Caki2 (cell line): ENCODE measurements at regions not wholly inside any gene's neighbourhood (a gene's known extent, or its start where the extent isn't known, plus 50 kb on each side); places are given as distances from the start of the nearest gene placed in this dataset.
A peak's percentile ranks its signal among the peaks of the same experiment; 100 is the strongest.
"Not testable (repeated sequence)": the region's sequence is repeated elsewhere in the genome, so short reads cannot be mapped to it uniquely, and the experiment has no call there.

Source experiments
- DNase-seq: peaks from one replicate; pipeline ENCODE4 v3.0.0-alpha.2; 2015; ENCODE audit warnings: low read depth
- in situ Hi-C: cut with HindIII; loops from 2 replicates; pipeline ENCODE4 v1.10.0; 2016; ENCODE audit warnings: low sequenced_read_pairs, low pct_unique_long_range_greater_than_20kb, mixed read lengths

DNA sequence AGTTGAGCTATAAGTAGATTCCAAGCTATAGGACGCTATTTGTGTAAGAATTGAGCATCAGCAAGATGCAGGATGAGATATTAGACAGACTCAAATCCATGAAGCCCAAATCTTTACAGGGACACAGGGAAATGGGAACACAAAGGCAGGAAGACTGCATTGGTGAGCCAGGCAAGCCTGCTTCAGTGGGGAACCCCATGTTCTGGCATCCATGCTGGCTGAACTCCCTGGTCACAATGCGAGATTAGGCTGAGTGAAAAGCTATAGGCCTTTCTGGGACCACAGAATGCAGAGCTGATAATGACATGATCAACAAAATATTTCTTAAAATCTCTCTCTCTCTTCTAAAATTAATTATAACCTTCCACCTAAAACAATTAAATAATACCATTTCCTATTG, 170.5 kb downstream of the CDC14C start:
- in situ Hi-C loops = no loop called here
- DNase-seq = no peak

- no peak for DNase-seq
- in situ Hi-C loops = no loop called here
These were observed 175.4 kb downstream of the CDC14C start for GRCh38 chr7:49099587-49100326.

- in situ Hi-C loops, DNase-seq: not testable (repeated sequence)
These were observed 176.8 kb downstream of the CDC14C start for GRCh38 chr7:49100908-49101740.

DNA sequence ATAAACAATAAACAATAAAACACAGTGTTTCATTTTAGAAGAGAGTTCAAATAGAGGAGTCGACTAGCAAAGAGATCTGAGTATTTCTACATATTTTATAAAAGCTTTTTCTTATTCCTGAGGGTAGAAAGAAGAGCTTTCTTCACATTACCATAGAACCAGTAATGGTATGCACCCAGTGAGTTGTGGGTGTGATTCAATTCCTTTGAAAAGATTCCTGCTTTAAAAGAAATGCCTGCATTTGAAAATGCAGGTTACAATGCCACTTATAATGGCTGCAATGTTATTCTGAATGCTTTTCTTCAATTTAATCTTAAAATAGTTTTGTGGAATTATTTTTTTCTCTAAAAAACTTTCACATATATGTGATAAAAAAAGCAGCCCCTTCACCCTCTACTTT, 178.1 kb downstream of the CDC14C start:
- in situ Hi-C loops = no loop called here
- no peak for DNase-seq

DNA sequence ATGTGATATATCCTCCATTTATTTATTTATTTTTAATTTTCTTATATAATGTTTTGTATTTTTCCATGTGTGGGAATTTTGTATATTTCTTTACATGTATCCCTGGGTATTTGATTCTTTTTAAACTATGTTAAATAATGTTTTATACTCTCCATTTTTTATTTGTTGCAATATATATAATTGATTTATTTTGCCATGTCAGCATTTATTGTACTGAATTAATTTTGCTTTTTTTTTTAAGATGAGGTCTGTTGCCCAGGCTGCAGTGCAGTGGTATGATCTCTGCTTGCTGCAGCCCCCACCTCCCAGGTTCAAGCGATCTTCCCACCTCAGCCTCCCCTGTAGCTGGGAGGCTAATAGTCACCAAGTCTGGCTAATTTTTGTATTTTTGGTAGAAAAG, 187.4 kb downstream of the CDC14C start:
- in situ Hi-C loops = no loop called here
- no peak for DNase-seq

DNA sequence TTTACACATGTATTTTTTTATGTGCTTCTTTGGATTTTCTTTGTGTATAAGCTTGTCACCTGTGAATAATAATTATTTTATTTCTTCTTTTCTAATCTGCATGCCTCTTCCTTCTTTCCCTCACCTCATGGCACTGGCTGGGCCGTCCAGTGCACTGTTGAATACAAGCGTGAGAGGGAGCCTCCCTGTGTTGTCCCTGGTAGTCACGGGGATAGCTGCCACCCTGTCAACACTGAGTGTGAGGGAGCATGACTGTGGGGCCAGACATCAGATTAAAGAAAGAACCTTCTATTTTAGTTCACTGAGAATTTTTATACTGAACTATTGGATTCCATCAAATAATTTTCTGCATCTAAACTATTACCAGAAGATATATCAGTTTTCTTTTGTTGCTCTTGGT, 187.9 kb downstream of the CDC14C start:
- no peak for DNase-seq
- in situ Hi-C loops = no loop called here

- in situ Hi-C loops = no loop called here
- DNase-seq = no peak
These were observed 188.3 kb downstream of the CDC14C start for GRCh38 chr7:49112647-49113046.

- DNase-seq = no peak
These were observed 195.4 kb downstream of the CDC14C start for GRCh38 chr7:49119706-49120105.

GRCh38 chr7:49125246-49125645, 200.9 kb downstream of the CDC14C start:
- DNase-seq = peak; percentile 59
- in situ Hi-C loops = no loop called here

More at GRCh38 chr7:49119706-49120105, 195.4 kb downstream of the CDC14C start:
- in situ Hi-C loops = no loop called here

GRCh38 chr7:49127359-49127913, 203.1 kb downstream of the CDC14C start:
- DNase-seq = no peak
- in situ Hi-C loops = no loop called here

DNA sequence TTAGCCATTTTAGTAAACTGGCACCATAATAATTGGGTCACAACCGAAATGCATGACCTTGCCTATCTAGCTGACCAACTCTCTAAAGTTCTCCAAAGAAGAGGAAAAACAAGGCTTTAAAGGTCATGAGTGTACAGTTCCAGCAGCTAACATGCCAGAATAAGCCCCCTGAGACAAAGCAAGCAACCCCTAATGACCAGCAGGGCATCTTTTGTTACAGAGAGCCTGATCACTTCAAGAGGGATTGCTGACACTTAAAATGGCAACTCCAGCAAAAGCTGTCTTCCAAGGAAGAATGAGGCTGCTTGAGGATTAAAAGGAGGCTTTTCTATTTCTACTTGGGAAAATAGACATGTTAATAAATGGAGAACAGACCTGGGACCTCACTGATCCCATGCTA, 213.6 kb downstream of the CDC14C start:
- in situ Hi-C loops = no loop called here
- no peak for DNase-seq

GRCh38 chr7:49150486-49150885, 226.1 kb downstream of the CDC14C start:
- no peak for DNase-seq
- in situ Hi-C loops = no loop called here

- in situ Hi-C loops = no loop called here
- no peak for DNase-seq
These were observed 226.8 kb downstream of the CDC14C start for GRCh38 chr7:49151146-49151545.

DNA sequence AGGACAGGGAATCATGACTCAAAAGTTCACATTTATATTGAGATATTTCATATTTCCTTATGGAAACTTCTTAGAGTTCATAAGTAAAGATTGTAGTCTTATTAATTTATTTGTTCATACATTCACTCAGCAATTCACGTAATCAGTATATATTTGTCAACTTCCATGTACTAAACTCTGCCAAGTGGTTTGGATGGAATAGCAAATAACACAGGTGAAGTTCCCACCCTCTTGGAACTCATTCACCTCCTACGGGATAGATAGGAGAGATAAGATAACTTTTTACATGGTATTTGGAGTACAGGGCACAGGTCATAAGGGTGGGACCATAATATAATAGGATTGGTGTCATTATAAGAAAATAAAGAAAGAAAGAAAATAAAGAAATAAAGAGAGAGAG, 234.0 kb downstream of the CDC14C start:
- DNase-seq = no peak
- in situ Hi-C loops = no loop called here

DNA sequence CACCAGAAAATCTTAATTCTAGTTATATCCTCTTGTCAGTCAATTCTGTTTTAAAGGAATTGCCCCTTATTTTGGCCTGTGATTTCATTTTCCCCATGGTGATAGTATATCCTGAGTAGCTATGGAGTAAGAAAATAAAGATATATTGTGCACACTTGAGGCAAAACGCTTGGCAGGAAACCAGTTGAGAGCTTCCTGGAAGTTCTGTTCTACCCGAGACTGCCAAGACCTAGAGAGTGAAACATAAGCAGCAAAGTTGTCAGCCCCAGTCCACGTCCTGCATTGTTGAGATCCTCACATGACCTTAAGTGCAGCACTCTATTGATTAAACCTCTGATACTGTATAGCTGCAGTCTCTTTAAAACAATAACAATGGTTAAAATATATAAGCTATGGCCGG, 235.2 kb downstream of the CDC14C start:
- DNase-seq = no peak
- in situ Hi-C loops = no loop called here

- in situ Hi-C loops = no loop called here
- peak; percentile 16 for DNase-seq
These were observed 242.1 kb downstream of the CDC14C start for GRCh38 chr7:49166441-49166840.

- no peak for DNase-seq
- in situ Hi-C loops = no loop called here
These were observed 248.3 kb downstream of the CDC14C start for GRCh38 chr7:49172639-49173038.

DNA sequence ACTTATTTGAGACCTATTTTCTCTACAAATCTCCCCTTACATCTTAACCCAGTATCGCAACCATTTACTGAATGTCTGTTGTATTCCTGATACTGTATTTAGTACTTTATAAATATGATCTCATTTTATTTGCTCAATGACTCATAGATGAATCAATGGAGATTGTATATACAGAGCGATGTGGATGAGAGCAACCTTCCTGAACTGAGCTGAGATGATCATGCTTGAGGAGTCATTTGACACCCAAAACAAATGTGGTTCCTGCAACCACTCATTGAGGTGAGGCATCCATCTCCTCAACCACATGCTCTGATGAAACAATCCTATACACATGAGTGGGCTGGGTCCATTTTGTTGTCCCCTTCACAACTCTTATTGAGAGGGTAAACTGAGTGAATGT, 250.0 kb downstream of the CDC14C start:
- in situ Hi-C loops = no loop called here
- peak; percentile 61 for DNase-seq

DNA sequence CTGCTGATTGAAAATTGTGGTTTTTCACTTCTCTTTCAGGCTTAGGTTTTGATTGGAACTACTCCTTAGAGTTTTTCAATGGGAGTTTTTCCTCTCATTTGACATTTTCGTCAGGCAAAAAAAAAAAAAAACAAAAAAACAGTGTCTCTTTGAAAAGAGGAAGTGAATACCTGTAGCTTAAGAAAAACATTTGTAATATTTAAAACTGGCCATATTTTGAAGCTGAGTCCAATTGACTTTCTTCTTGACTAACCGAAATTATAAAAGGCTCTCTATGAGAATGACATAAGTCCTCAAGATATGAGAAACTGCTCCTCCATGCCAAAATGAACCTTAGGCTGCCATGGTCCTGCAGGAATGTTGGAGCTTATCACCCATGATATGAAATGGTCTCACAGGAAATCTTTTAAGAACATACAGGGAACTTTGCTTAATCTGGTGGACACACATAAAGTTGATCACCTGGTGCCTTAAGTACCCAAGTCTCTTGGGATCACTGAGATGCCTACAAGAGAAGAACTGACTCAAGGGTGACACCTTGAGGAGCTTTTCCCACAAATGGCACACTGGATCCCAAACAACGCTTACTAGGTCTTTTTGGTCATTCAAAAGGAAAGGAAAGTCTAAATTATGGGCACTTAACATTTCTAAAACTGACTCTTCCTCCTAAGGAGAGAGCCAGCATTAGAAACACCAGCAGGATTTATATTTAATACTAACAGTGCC, 263.4 kb downstream of the CDC14C start:
- DNase-seq = no peak
- in situ Hi-C loops = no loop called here
